ENCODE measurements at regions not wholly inside any gene's neighbourhood (a gene's known extent, or its start where the extent isn't known, plus 50 kb on each side); places are given as distances from the start of the nearest gene placed in this dataset.

DNA sequence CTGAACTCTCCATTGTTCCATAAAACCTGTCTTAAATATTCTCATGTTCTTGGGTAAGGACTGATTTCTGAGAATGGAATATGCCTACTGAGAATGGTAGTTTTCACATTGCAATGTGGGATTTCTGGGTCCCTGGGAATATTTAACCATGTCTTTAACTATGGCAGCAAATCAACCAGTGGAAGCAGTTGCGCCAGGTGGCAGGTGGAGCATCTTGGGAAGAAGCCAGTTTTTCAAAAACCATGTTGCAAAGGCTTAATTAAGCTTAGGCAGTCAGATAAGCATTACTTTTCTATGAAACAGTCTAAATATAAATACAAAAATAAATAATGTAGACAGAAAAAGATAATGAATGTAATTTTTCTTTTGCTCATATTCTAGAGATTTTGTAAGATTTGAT, 448.1 kb downstream of the ADAMTS20 start:
- TF ChIP-seq POLR2A (IDR thresholded peaks at IDR 0.05), result no peak
- no peak for TF ChIP-seq POLR2AphosphoS5 (IDR thresholded peaks at IDR 0.05)
- TF ChIP-seq, protein P1, sequence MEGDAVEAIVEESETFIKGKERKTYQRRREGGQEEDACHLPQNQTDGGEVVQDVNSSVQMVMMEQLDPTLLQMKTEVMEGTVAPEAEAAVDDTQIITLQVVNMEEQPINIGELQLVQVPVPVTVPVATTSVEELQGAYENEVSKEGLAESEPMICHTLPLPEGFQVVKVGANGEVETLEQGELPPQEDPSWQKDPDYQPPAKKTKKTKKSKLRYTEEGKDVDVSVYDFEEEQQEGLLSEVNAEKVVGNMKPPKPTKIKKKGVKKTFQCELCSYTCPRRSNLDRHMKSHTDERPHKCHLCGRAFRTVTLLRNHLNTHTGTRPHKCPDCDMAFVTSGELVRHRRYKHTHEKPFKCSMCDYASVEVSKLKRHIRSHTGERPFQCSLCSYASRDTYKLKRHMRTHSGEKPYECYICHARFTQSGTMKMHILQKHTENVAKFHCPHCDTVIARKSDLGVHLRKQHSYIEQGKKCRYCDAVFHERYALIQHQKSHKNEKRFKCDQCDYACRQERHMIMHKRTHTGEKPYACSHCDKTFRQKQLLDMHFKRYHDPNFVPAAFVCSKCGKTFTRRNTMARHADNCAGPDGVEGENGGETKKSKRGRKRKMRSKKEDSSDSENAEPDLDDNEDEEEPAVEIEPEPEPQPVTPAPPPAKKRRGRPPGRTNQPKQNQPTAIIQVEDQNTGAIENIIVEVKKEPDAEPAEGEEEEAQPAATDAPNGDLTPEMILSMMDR (IDR thresholded peaks at IDR 0.05), result no peak
- no peak for TF ChIP-seq EP300 (IDR thresholded peaks at IDR 0.05)
